ENCODE measurements at regions not wholly inside any gene's neighbourhood (a gene's known extent, or its start where the extent isn't known, plus 50 kb on each side); places are given as distances from the start of the nearest gene placed in this dataset.

DNA sequence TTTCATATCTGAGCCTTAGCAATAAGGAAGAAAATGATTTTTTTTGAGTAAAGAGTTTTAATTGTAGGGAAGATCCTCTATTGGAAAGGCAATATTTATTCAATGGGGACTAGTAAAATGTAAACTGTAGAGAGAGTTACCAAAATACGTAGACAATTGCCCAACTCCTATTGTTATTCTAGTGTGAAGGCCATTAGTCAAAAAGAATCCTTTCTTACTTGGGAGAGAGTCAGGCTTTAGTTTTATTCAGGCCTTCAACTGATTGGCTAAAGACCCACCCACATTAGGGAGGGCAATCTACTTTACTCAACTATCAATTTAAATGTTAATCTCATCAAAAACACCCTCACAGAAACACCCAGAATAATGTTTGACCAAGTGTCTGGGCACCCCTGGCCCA, 485.8 kb upstream of the ATXN7L3B start:
- no peaks in the 10 kb centered on the region for H3K27me3 Mint-ChIP-seq (ENCODE audit: low read depth)
- H4K8ac ChIP-seq (replicated peaks; ENCODE audit: insufficient read length, low read depth, low read length), result no peak overlapping the region
- H3K79me2 ChIP-seq (ENCODE audit: insufficient read depth, low read length), result no peaks in the 10 kb centered on the region
- H3K27ac Mint-ChIP-seq, result peak overlapping the region in 2 of 3 experiments; percentile 51 to 78; a peak in 3 of 7 replicates
- H2BK12ac ChIP-seq (ENCODE audit: insufficient read length, low read depth, low read length), result no peak overlapping the region
- no peaks in the 10 kb centered on the region for H3K27me3 ChIP-seq (ENCODE audit: insufficient read depth, low read length)
- H3K4me1 ChIP-seq (ENCODE audit: insufficient read depth, low read length), result no peaks in the 10 kb centered on the region; the same call in none of the 2 replicates
- no peaks in the 10 kb centered on the region for H3K9me3 ChIP-seq (ENCODE audit: control insufficient read depth, low read depth, low read length)
- H2AFZ ChIP-seq (ENCODE audit: low read length), result no peak overlapping the region
- no peak overlapping the region for H2BK15ac ChIP-seq (ENCODE audit: low read depth, low read length)
- H3K27ac ChIP-seq (ENCODE audit: insufficient read length, low read depth, low read length), result no peak overlapping the region
- peaks cover 24 to 29% of the 10 kb centered on the region in 2 experiments for H3K4me1 Mint-ChIP-seq
- H3K56ac ChIP-seq (ENCODE audit: insufficient read length, low read depth, low read length), result no peak overlapping the region
- no peak overlapping the region for H2BK5ac ChIP-seq (ENCODE audit: insufficient read length, low read length)
- no peak overlapping the region for H2BK120ac ChIP-seq (ENCODE audit: low read depth, low read length, poor library complexity, severe bottlenecking)
- H4K5ac ChIP-seq (ENCODE audit: insufficient read length, low read depth, low read length), result no peak overlapping the region
- peaks cover 0 to 7% (median 0%) of the 10 kb centered on the region in 3 experiments; a peak in 1 of 7 replicates for H3K36me3 Mint-ChIP-seq (ENCODE audit: insufficient read depth in 1 of 3, low read depth in 3 of 3)
- no peak overlapping the region for H2BK20ac ChIP-seq (ENCODE audit: low read depth, low read length, poor library complexity, severe bottlenecking)
- no peak overlapping the region for H3K4me2 ChIP-seq (ENCODE audit: insufficient read depth, insufficient read length, low read length)
- no peak overlapping the region for H3T11ph ChIP-seq (ENCODE audit: low read length)
- no peak overlapping the region for H3K4ac ChIP-seq (ENCODE audit: low read depth, low read length)
- no peak overlapping the region for H3K23ac ChIP-seq (ENCODE audit: insufficient read length, low read depth, low read length)
- no peak overlapping the region for H3K4me3 Mint-ChIP-seq
- H4K91ac ChIP-seq (ENCODE audit: insufficient read length, low read depth, low read length), result no peak overlapping the region
- no peaks in the 10 kb centered on the region for H4K20me1 ChIP-seq (ENCODE audit: control insufficient read depth, insufficient read depth, insufficient read length)
- DNase-seq, result no peak
- WGBS (ENCODE audit: extremely low coverage, insufficient read length, low lambda C conversion rate), result no CpG with 5 or more reads among the region's 1 CpG
- H2AK5ac ChIP-seq (ENCODE audit: insufficient read length, low read length), result no peak overlapping the region
- TF ChIP-seq, protein P1, sequence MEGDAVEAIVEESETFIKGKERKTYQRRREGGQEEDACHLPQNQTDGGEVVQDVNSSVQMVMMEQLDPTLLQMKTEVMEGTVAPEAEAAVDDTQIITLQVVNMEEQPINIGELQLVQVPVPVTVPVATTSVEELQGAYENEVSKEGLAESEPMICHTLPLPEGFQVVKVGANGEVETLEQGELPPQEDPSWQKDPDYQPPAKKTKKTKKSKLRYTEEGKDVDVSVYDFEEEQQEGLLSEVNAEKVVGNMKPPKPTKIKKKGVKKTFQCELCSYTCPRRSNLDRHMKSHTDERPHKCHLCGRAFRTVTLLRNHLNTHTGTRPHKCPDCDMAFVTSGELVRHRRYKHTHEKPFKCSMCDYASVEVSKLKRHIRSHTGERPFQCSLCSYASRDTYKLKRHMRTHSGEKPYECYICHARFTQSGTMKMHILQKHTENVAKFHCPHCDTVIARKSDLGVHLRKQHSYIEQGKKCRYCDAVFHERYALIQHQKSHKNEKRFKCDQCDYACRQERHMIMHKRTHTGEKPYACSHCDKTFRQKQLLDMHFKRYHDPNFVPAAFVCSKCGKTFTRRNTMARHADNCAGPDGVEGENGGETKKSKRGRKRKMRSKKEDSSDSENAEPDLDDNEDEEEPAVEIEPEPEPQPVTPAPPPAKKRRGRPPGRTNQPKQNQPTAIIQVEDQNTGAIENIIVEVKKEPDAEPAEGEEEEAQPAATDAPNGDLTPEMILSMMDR (conservative IDR thresholded peaks at IDR 0.05), result no peak
- H3K9me3 Mint-ChIP-seq, result peaks cover 0 to 5% of the 10 kb centered on the region in 2 experiments; a peak in 3 of 5 replicates
- no peak overlapping the region for H3K18ac ChIP-seq (ENCODE audit: insufficient read length, low read depth, low read length)
- H3K23me2 ChIP-seq (ENCODE audit: insufficient read length, low read depth, low read length, poor library complexity, severe bottlenecking), result no peaks in the 10 kb centered on the region
- H3K79me1 ChIP-seq (ENCODE audit: insufficient read depth, low read depth, low read length, poor library complexity, severe bottlenecking), result no peaks in the 10 kb centered on the region
- H3K14ac ChIP-seq (ENCODE audit: insufficient read depth, low read length), result no peak overlapping the region
- no peak overlapping the region for H3K9ac ChIP-seq (ENCODE audit: extremely low read depth, insufficient read length, low read length)

All from H9 (cell line).